Nucleus accumbens (tissue), 56 donors: ENCODE measurements at regions not wholly inside any gene's neighbourhood (a gene's known extent, or its start where the extent isn't known, plus 50 kb on each side); places are given as distances from the start of the nearest gene placed in this dataset.
"Not testable (repeated sequence)": the region's sequence is repeated elsewhere in the genome, so short reads cannot be mapped to it uniquely, and the experiment has no call there.

Source experiments
- DNase-seq, 56 donors: peaks; one replicate each; lab custom pipeline; 2025; lab: John Stamatoyannopoulos, UW

DNA sequence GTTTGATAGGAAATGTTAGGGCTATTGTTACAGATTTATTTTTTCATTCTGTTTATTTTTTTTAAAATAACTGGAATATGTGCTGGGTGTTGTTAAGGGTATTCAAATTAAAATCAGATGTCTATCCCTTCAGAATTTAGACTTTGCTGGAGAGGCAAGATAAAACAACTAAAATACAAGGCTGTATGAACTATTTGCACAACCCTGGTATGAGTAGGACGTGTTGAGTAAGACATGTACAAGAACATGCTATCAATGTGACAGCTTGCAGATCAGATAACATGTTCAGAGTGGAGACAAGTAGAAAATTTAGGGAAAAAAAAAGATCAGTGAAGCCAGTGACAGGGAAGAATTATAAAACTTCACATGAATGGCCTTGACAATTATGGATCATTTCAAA, 853.5 kb downstream of the METTL15 start:
- DNase-seq, result no peak

DNA sequence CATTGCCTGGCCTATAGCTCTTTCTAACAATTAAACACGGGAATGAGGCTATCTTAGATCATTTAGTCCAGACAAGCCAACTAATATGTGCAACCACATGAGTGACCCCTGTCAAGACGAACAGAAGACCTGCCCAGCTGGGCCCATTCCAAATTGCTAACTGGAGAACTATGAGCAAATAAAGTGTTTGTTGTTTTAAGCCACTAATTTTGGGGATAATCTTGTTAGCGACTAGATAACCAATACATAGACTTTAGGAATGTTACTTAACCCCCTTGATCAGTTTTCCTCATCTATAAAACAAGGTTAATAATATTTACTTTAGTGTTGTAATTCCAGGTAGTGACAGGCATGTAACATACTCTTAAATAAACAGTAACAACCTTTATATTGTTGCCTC, 848.3 kb downstream of the METTL15 start:
- no peak for DNase-seq

DNA sequence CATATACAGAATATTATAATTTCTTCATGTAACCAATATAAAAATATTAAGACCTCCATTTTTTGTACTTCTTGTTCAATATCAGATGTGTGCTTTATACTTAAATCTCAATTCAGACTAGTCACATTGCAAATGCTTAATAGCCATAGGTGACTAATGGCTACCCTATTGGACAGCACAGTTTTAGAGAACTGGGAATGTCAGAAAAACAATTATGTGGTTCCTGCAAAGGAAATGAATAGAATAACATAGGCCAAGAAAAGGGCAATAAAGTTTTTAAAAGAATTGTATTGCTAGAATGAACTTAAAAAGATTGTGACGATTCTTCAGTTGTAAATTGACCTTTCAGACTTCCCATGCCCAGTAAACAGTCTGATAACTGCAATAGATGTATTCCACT, 843.0 kb downstream of the METTL15 start:
- no peak for DNase-seq

DNA sequence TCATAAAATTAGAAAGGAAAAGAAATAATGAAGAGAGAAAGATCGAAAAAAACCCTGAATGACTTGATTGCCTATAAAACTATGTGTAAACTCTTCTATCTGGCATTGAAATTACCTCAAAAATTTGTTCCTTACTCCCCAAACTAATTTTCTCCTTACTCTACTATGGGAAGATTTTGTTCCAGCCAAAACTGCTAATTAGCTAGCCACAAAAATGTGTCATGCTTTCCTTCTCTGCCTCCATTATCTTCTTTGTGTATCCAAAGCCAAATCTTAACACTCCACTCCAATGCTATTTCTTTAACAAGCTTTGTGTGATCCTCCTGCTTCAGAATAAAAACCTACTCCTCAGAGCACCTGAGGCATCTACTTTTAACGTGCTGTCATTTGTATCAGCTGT, 831.2 kb downstream of the METTL15 start:
- no peak for DNase-seq

DNA sequence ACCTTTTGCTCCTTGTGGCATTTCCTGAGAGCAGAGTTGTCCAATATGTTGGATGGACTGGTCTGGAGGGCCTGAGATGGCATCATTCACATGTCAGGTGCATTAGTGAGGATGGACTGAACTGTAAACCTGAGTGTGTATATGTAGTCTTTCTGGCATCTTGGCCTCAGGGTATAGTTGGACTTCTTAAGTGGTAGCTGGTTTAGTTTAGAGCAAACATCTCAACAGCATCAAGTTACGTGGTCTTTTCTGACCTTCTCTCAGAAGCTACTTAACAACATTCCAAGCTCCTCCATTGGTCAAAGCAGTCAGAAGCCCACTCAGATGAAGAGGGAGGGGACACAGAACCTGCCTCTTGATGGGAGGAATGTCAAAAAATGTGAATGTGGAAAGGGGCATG, 829.9 kb downstream of the METTL15 start:
- DNase-seq, result no peak

DNA sequence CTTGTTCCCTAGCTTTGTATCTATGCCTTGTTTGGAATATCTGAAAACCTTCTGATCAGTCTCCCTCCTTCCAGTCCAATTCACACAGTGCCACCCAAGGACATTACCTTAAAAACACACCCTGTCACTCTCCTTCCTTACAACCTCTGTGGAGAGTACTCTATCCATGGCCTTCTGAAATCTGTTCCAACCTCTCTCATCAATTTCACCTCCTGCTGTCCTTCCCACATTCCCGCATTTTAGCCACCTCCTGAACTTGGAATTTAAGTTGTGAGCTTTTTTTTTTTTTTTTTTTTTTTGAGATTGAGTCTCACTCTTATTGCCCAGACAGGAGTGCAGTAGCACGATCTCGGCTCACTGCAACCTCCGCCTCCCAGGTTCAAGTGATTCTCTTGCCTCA, 824.8 kb downstream of the METTL15 start:
- DNase-seq, result no peak

DNA sequence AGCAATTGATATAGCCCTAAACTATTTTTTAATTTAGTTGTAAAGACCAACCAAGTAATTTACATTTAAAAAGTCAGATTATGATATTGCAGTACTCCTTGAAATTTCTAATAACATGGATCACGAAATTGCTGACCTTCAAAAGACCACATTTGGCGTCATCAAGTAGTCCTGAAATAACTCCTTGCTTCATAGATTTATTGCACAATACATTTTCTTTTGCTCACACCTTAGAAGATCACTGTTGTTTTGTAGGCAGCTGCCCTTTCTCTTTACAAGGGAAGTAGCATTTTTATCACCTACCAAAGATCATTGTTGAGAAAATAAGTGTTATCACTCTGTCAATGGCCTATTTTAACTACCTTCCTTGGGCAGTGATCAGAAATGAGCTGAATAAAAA, 815.8 kb downstream of the METTL15 start:
- no peak for DNase-seq

DNA sequence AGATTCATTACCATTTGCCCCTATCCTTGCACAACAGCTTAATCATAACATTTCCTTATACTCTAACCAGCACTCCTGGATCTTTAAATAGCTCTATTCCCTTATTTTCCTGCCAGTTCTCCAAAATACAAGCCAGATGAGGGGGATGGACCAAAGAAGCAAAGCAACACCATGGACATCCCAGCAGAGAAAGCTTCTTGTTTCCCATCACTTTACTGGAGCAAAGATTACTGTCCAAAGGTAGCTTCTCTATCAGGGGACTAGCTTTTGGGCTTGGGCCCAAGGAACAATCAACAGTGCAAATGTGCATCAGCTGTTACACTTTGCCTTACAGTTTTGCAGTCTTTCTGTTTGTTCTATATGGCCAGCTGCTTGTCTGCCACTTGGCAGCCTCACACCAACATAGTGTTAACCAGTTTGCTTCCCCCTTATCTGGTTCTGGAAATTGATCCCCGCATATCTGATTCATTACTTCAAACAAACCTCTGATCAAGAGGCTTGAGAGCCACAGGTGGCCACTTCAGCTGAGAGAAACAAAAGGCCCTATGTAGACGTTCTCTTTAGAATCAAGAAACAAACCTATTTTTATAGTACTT, 814.3 kb downstream of the METTL15 start:
- DNase-seq, result no peak

DNA sequence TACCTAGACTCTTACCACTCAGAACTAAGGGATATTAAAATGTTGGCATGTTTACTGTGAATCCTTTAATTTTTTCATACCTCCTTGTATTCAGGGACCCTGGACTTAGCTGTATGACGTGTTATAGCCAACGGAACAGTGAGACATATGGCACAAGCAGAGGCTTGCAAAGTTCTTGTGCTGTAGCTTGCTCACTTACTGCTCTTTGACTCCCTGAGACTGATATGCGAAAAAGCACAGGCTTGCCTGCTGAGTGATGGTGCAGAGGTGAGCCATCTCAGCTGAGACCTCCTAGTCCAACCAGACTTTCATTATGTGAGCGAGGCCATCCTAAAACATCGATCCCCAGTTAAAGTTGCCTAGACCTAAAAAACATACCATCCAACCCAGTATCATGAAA, 811.0 kb downstream of the METTL15 start:
- DNase-seq, result no peak

DNA sequence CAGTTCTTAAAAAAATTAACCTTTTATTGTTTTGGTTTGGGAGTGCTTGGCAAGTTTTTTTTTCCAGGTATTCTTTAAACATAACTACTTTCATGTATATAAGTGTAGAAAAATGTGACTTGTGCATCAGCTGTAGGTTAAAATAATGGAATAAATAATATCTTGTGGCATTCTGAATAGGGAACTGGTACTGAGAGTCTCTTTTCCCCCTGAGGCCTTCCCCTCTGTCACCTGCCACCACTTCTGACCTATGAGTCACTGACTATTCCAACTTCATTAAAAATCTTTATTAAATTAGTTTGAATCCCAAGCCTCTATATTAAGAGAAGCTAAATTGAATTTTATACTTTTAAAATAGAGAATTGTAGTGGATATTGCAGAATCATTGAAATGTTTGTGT, 805.7 kb downstream of the METTL15 start:
- DNase-seq, result no peak

DNA sequence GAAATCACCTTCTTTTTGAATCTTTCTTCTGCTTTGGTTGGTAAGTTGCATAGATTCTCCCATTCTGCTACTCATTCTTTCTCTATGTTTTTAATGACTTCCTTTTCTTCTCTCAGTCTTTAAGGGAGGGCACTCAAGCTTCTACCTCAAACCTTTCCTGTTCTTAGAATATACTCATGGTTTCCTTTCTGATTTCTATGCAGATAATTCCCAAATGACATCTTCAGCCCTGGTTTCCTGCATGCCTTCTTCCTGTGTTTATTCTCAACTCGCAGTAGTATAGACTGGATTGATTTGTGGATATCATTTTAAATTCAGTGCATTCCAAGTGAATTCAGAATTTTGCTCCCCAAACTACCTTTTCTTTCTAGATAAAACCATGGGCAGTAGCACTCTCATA, 803.6 kb downstream of the METTL15 start:
- DNase-seq, result no peak

DNA sequence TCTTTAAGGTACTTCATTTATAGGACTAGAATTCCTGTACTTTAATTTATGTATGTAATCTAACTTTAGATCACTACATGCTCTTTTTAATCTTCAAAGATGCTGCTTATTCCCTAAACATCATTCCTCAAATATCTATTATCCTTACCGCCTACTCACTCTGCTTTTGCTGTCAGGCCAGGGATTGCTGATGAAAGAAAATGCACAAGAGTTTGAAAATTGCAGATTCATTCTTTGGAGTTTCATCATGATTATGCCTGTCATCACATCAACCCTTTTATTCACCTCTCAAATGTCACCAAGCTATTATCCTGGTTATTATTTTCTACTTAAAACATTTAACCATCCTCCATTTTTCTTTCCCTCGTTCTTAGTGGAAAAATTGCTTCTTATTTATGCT, 802.7 kb downstream of the METTL15 start:
- DNase-seq, result no peak

DNA sequence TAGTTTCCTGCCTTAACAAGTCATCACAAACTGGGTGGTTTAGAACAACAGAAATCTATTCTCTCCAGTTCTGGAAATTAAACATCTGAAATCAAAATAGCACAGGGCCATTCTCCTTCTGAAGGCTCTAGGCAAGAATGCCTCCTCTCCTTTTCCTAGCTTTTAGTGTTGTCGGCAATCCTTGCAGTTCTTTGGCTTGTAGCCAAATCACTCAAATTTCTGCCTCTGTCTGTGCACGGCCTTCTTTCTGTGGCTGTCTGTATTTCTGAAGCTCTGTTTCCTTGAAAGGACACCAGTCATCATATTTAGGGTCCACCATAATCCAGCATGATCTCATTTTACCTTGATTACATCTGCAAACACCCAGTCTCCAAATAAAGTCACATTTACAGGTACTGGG, 795.5 kb downstream of the METTL15 start:
- DNase-seq, result no peak

DNA sequence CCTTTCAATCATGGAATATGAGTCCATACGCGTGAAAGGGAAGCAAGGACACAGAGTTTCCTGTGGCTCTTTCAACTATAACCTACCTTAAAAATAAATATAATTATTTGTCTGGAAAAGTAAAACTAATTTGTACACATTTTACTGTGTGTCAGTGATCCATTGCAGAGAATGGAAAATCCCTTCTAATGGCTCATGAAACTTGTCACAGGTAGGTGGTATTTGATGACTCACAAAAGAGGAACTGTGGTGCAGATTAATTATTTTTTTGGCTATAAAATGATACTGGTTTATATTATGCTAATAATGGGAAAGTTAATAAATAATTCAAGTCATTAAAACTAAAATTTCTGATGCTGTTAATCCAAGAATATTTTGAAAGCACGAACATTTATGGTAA, 792.2 kb downstream of the METTL15 start:
- DNase-seq, result no peak

DNA sequence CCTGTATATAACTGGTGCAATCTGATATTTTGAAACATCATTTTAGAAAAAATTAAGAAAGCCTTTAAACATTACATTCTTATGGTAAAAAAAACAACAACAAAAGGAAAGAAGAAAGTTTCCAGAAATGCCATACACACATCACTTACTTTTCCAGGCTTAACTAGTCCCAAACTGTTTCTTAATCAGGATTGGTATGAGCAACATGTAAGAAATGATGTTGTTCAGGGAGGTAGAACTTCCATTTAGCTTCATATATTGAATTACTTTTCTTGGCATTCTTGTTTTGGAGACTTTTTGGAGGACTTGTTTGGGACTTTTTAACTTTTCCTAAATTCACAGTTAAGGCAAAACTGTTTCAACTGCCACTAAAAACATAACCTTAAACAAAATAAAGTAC, 791.5 kb downstream of the METTL15 start:
- DNase-seq, result no peak

DNA sequence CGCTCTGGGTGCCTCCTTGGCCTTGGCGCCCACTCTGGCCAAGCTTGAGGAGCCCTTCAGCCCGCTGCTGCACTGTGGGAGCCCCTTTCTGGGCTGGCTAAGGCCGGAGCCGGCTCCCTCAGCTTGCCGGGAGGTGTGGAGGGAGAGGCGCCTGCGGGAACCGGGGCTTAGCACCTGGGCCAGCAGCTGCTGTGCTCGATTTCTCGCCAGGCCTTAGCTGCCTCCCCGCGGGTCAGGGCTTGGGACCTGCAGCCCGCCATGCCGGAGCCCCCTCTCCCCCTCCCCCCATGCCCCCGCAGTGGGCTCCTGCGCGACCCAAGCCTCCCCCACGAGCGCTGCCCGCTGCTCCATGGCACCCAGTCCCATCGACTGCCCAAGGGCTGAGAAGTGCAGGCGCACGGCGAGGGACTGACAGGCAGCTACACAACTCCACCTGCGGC, 782.4 kb downstream of the METTL15 start:
- DNase-seq, result not testable (repeated sequence)

DNA sequence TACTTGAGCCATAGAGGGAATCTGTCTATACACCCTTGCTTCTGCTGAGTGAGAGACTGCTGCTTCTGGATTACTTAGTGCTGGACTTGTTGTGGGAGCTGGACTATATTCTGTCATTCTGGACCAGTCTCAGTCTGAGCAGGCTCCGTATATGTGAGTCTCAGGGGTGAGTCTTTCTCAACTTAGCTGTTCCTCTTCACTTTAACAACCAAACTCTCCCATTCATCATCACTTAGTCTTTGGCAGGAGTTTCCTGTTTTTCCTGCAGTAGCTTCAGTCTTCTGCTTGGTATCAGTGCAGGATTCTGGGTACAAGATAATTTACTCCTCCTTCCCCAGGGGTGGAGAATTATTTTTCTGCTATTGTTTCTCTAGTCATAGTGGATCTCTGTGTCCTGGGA, 779.5 kb downstream of the METTL15 start:
- DNase-seq, result no peak

DNA sequence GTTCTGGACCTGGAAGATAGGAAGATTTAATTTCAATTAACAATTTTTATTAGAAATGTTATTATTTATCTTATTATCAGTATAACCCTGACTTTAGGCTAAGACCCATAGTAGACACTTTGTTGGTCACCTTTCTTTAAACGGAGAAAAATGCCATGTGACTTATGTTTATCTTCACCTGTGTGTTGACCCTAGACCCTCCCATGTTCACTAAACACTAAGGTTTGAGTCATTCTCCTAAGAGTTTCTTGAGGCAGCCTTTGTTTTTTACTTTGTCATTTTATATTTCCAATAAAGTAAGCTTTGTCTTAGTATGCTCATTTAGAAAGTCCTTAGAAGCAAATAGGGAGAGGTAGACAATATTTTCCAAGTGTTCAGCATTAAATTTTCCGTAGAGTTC, 771.7 kb downstream of the METTL15 start:
- DNase-seq, result no peak

DNA sequence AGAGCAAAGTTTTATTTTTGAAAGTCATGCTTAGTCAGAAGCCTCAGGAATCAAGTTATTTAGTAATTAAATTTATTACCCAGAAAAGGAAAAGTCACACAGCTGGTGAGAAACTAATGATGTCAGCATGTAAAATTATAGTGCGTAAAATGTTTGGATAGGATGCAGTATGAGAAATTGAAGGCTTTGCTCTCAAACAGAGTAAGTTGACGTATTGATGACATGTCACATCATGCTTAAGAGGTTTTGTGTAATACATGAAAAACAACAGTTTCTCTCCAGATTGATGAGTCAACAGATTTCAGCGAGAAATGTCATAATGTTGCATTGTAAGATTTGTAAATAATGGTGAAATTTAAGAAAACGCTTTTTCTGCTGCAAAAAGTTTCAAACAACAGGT, 769.8 kb downstream of the METTL15 start:
- no peak for DNase-seq

DNA sequence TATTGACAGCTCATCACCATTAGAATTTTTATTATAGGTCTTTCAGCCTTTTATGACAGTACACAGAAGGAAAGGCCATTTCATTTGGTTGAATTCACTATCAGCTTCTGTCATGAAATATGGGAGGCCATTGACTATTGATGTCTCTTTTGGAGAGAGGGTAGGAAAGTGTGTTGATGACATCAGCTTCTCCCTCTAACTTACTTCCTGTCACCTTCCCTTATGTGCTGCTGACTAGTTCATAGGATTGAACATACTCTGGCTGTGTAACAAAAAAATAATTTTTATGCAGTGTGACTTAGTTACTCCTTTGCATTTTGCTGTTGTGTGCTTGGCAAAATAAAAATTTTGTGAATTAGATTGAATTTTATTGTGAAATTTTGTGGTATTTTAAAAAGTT, 769.2 kb downstream of the METTL15 start:
- DNase-seq, result no peak

DNA sequence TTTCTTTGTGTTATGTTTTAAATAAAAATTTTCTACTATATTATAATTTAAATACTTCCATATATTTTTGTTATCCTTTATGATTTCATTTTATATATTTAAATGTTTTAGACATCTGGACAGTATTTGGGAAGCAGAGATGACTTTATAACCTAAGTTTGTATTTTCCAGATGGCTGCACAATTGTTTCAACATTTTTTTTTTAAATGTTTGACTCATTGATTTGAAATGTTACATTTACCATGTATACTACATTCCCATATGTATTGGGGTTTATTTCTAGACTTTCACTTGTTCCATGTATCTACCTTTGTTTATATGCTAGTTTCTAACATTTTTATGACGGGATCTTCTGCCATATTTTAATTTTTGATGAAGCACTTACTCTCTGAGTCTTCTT, 766.5 kb downstream of the METTL15 start:
- DNase-seq, result no peak

DNA sequence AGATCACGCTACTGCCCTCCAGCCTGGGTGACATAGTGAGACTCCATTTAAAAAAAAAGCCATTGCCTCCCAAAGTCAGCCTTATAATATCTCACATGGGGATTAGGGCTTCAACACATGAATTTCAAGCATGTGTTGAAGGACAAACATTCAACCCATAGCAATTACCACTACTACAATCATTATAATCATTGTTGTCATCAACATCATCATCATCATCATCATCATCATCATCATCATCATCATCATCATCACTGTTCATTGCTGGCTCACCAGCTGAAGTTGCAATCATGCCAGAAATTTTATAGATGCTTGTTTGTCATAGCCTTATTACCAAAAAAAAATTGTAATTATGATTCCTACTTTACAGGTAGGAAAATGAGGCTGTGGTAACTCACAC, 762.9 kb downstream of the METTL15 start:
- no peak for DNase-seq

DNA sequence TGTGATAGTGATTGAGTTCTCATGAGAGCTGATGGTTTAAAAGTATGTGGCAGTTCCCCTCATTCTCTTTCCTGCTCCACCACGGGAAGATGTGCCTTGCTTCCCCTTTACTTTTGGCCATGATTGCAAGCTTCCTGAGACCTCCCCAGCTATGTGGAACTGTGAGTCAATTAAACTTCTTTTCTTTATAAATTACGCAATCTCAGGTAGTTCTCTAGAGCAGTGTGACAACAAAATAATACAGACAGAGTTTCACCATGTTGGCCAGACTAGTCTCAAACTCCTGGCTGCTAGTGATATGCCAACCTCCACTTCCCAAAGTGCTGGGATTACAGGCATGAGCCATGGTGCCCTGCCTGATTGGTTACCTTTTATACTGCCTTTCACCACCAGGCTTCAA, 755.2 kb downstream of the METTL15 start:
- no peak for DNase-seq
